LNCaP clone FGC (cell line): ENCODE measurements at regions not wholly inside any gene's neighbourhood (a gene's known extent, or its start where the extent isn't known, plus 50 kb on each side); places are given as distances from the start of the nearest gene placed in this dataset.

Experiments used
- DNase-seq: peaks from one replicate; pipeline ENCODE4 v3.0.0-alpha.2; 2011; ENCODE audit warnings: low read depth
- H3K4me3 ChIP-seq: 2 replicates; pipeline ENCODE4 v1.5.1; 2011; ENCODE audit warnings: mild to moderate bottlenecking, low read depth, low read length, control low read depth
- TF ChIP-seq, protein P1 (sequence below): IDR thresholded peaks from 2 replicates; pipeline ENCODE4 v1.5.1; 2012; ENCODE audit warnings: mild to moderate bottlenecking; ENCODE audit not compliant: control insufficient read depth, insufficient read depth; ENCODE audit errors: extremely low read depth

DNA sequence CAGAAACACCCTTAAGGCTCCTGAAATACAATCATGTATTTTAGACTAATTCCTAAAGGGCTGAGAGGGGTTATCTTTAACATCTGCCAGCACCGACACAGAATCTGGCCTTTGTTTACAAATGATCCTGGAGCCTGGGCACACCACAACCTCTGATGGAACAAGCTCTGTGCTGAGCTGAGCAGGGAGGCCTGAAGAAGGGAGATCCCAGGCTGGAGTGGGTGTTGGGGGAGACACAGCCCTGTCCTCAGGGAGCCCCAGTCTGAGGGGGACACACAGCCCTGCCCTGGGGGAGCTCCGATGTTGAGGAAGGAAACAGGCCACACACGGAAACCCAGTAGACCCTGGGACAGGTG, 130.5 kb downstream of the VEGFA start:
- no peak overlapping the region for H3K4me3 ChIP-seq
- no peak for DNase-seq
- TF ChIP-seq, protein P1, sequence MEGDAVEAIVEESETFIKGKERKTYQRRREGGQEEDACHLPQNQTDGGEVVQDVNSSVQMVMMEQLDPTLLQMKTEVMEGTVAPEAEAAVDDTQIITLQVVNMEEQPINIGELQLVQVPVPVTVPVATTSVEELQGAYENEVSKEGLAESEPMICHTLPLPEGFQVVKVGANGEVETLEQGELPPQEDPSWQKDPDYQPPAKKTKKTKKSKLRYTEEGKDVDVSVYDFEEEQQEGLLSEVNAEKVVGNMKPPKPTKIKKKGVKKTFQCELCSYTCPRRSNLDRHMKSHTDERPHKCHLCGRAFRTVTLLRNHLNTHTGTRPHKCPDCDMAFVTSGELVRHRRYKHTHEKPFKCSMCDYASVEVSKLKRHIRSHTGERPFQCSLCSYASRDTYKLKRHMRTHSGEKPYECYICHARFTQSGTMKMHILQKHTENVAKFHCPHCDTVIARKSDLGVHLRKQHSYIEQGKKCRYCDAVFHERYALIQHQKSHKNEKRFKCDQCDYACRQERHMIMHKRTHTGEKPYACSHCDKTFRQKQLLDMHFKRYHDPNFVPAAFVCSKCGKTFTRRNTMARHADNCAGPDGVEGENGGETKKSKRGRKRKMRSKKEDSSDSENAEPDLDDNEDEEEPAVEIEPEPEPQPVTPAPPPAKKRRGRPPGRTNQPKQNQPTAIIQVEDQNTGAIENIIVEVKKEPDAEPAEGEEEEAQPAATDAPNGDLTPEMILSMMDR: no peak

DNA sequence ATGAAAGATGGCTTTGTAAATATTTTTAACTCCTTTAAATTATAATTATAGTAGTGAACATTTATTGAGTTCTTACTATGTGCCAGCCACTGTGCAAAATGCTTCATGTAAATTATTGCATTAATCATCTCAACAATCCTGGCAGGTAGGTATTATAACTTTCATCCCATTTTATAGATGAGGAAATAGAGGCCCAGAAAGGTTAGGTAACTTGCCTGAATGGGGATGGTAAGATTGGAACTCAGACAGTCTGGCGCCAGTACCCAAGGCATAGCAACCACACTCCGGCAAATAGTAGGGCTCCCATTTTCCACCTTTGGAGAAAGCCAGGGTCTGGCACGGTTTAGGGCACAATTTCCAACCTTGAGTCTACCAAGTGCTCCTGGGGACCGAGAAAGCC, 129.8 kb downstream of the VEGFA start:
- TF ChIP-seq, protein P1: no peak
- DNase-seq: no peak

GRCh38 chr6:43898358-43899131, 128.5 kb downstream of the VEGFA start:
- TF ChIP-seq, protein P1: no peak
- no peak overlapping the region for H3K4me3 ChIP-seq

More for the DNA sequence above, 129.8 kb downstream of the VEGFA start:
- no peak overlapping the region for H3K4me3 ChIP-seq

GRCh38 chr6:43897571-43898302, 127.7 kb downstream of the VEGFA start:
- H3K4me3 ChIP-seq: no peak overlapping the region
- TF ChIP-seq, protein P1: no peak
- DNase-seq: no peak

More at GRCh38 chr6:43898358-43899131, 128.5 kb downstream of the VEGFA start:
- DNase-seq: no peak

GRCh38 chr6:43896329-43897255, 126.6 kb downstream of the VEGFA start:
- DNase-seq: no peak
- H3K4me3 ChIP-seq: no peak overlapping the region
- TF ChIP-seq, protein P1: no peak

DNA sequence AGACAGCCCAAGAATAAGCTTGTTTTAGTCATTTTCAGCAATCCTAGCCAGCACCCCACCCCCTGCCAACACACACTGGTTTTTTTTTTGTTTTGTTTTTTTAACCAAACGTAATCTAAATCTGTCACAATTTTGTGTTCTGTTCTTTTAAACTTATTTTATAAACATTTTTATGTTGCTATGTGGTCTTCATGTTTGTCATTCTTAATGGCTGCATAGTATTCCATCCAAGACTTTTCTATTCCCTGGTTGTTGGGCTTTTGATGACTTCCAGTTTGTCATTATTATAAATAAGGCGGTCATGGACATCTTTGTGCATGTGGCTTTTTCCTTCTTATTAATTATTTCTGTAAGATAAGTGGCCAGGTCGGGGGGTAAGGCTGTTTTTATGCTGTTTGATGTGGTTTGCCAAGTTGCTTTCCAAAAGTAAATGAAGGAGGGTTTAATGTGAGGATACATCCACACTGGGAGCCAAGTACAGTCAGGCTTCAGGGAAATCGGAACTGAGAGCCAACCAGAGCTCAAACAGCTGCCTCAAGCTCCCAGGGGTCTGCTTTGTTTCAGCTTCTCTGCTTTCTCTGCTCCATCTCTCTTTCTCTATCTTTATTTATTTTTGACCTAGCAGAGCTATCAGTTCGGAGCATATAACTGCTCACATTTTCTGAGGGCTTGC, 125.8 kb downstream of the VEGFA start:
- TF ChIP-seq, protein P1: no peak
- no peak for DNase-seq
- no peak overlapping the region for H3K4me3 ChIP-seq
